ENCODE measurements at regions not wholly inside any gene's neighbourhood (a gene's known extent, or its start where the extent isn't known, plus 50 kb on each side); places are given as distances from the start of the nearest gene placed in this dataset.

GRCh38 chr18:24674605-24675004 is 214.2 kb downstream of the HRH4 start:
- Histone ChIP-seq H3K36me3 (ENCODE audit: low read depth, missing control alignments) (no peaks in the 10 kb centered on the region), H3K27me3 (no peaks in the 10 kb centered on the region), H3K4me3 (no peak overlapping the region), H3K27ac (no peak overlapping the region), H3K9me3 (no peaks in the 10 kb centered on the region), H3K4me1 (no peaks in the 10 kb centered on the region)
- TF ChIP-seq, protein P1, sequence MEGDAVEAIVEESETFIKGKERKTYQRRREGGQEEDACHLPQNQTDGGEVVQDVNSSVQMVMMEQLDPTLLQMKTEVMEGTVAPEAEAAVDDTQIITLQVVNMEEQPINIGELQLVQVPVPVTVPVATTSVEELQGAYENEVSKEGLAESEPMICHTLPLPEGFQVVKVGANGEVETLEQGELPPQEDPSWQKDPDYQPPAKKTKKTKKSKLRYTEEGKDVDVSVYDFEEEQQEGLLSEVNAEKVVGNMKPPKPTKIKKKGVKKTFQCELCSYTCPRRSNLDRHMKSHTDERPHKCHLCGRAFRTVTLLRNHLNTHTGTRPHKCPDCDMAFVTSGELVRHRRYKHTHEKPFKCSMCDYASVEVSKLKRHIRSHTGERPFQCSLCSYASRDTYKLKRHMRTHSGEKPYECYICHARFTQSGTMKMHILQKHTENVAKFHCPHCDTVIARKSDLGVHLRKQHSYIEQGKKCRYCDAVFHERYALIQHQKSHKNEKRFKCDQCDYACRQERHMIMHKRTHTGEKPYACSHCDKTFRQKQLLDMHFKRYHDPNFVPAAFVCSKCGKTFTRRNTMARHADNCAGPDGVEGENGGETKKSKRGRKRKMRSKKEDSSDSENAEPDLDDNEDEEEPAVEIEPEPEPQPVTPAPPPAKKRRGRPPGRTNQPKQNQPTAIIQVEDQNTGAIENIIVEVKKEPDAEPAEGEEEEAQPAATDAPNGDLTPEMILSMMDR (IDR thresholded peaks at IDR 0.05) = no peak
- no peak for TF ChIP-seq POLR2A (IDR thresholded peaks at IDR 0.05)
- WGBS, 2 donors = 85 to 91% methylated on average over 3 of the region's 3 CpGs
- intact Hi-C loops (cut with DNase I; ENCODE audit: low total_unique reads) = no loop called here
- no peak for DNase-seq

- WGBS, 2 donors = 39 to 74% methylated on average over 1 of the region's 1 CpG
- intact Hi-C loops (cut with DNase I; ENCODE audit: low total_unique reads) = no loop called here
- no peaks in the 10 kb centered on the region for H3K36me3 ChIP-seq (ENCODE audit: low read depth, missing control alignments)
- DNase-seq = no peak
- no peak for TF ChIP-seq POLR2A (IDR thresholded peaks at IDR 0.05)
- TF ChIP-seq, protein P1 (IDR thresholded peaks at IDR 0.05) = no peak
- H3K4me1 ChIP-seq = no peaks in the 10 kb centered on the region
- H3K27me3 ChIP-seq = no peaks in the 10 kb centered on the region
- H3K27ac ChIP-seq = no peak overlapping the region
- no peaks in the 10 kb centered on the region for H3K9me3 ChIP-seq
- no peak overlapping the region for H3K4me3 ChIP-seq
These were observed 216.6 kb downstream of the HRH4 start for GRCh38 chr18:24677011-24677410.

- 91 to 93% methylated on average over 1 of the region's 1 CpG for WGBS, 2 donors
- H3K4me3 ChIP-seq = no peak overlapping the region
- no peak overlapping the region for H3K27ac ChIP-seq
- intact Hi-C loops (cut with DNase I; ENCODE audit: low total_unique reads) = no loop called here
- H3K27me3 ChIP-seq = no peaks in the 10 kb centered on the region
- no peaks in the 10 kb centered on the region for H3K36me3 ChIP-seq (ENCODE audit: low read depth, missing control alignments)
- TF ChIP-seq POLR2A (IDR thresholded peaks at IDR 0.05) = no peak
- TF ChIP-seq, protein P1 (IDR thresholded peaks at IDR 0.05) = no peak
- no peaks in the 10 kb centered on the region for H3K9me3 ChIP-seq
- no peaks in the 10 kb centered on the region for H3K4me1 ChIP-seq
- DNase-seq = no peak
These were observed 217.7 kb downstream of the HRH4 start for GRCh38 chr18:24678107-24678506.

DNA sequence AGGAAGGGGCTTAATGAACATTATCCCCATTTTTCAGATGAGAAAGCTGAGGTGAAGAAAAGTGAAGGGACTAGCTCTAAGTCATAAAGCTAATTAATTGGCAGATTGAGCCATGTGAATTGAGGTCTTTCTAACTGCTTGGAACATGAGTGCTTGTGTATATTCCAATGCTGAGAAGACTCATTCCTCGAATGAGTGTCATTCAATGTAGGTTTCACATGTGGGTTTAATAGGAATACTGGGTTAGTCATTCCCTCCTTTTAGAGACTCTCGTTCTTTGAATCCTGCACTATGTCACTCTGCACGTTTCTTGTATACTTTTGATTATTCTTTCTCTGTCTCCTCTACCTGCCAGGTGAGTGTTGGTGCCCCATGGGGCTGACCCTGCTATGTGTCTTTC is 218.2 kb downstream of the HRH4 start:
- H3K4me1 ChIP-seq = no peaks in the 10 kb centered on the region
- H3K4me3 ChIP-seq = no peak overlapping the region
- no peaks in the 10 kb centered on the region for H3K9me3 ChIP-seq
- intact Hi-C loops (cut with DNase I; ENCODE audit: low total_unique reads) = no loop called here
- 89 to 91% methylated on average over 3 of the region's 3 CpGs for WGBS, 2 donors
- no peaks in the 10 kb centered on the region for H3K27me3 ChIP-seq
- no peak for DNase-seq
- no peaks in the 10 kb centered on the region for H3K36me3 ChIP-seq (ENCODE audit: low read depth, missing control alignments)
- H3K27ac ChIP-seq = no peak overlapping the region
- TF ChIP-seq POLR2A (IDR thresholded peaks at IDR 0.05) = no peak
- TF ChIP-seq, protein P1 (IDR thresholded peaks at IDR 0.05) = no peak

- H3K4me3 ChIP-seq = no peak overlapping the region
- 74 to 81% methylated on average over 4 of the region's 4 CpGs for WGBS, 2 donors
These were observed 218.6 kb downstream of the HRH4 start for GRCh38 chr18:24679062-24679461.

More at GRCh38 chr18:24679062-24679461, 218.6 kb downstream of the HRH4 start:
- Histone ChIP-seq H3K4me1 (no peaks in the 10 kb centered on the region), H3K27ac (no peak overlapping the region), H3K27me3 (no peaks in the 10 kb centered on the region), H3K36me3 (ENCODE audit: low read depth, missing control alignments) (no peaks in the 10 kb centered on the region), H3K9me3 (no peaks in the 10 kb centered on the region)
- no peak for TF ChIP-seq POLR2A (IDR thresholded peaks at IDR 0.05)
- TF ChIP-seq, protein P1 (IDR thresholded peaks at IDR 0.05) = no peak
- no peak for DNase-seq
- intact Hi-C loops (cut with DNase I; ENCODE audit: low total_unique reads) = no loop called here

All from testis (tissue), 2 donors.